CD14-positive monocyte (primary cell): ENCODE measurements at regions not wholly inside any gene's neighbourhood (a gene's known extent, or its start where the extent isn't known, plus 50 kb on each side); places are given as distances from the start of the nearest gene placed in this dataset.

Experiments
- DNase-seq, 3 donors: peaks; one replicate each; pipeline ENCODE4 v3.0.0-alpha.2; 2011 to 2022
- H2AFZ ChIP-seq: 2 replicates; pipeline ENCODE4 v1.6.0; 2012; ENCODE audit warnings: mild to moderate bottlenecking, low read depth, low read length, inconsistent platforms; ENCODE audit not compliant: insufficient read depth, poor library complexity, severe bottlenecking
- H3K27ac ChIP-seq, 2 donors: 1 replicate in 1 of 2; 2 replicates in 1 of 2; pipeline ENCODE4 v1.5.1; 2012 to 2013; ENCODE audit warnings: low read length in 2 of 2, control low read depth in 1 of 2, inconsistent platforms in 1 of 2, low read depth in 1 of 2, mild to moderate bottlenecking in 1 of 2
- H3K27me3 ChIP-seq, 2 donors: one replicate each; pipeline versions ENCODE4 v1.6.0 to v1.6.1; 2011 to 2013; ENCODE audit warnings: low read length in 2 of 2; ENCODE audit not compliant: control insufficient read depth in 2 of 2, insufficient read depth in 2 of 2
- H3K36me3 ChIP-seq, 2 donors: replicated peaks in 1 of 2; 1 replicate in 1 of 2; 2 replicates in 1 of 2; pipeline versions ENCODE4 v1.5.1 to v1.6.1; 2012 to 2013; ENCODE audit warnings: low read length in 2 of 2, control low read depth in 1 of 2, inconsistent platforms in 1 of 2, mild to moderate bottlenecking in 1 of 2; ENCODE audit not compliant: insufficient read depth in 2 of 2, control insufficient read depth in 1 of 2
- H3K4me1 ChIP-seq, 2 donors: 1 replicate in 1 of 2; 2 replicates in 1 of 2; pipeline versions ENCODE4 v1.5.1 to v1.6.1; 2012 to 2013; ENCODE audit warnings: low read length in 2 of 2, control low read depth in 1 of 2, inconsistent platforms in 1 of 2, mild to moderate bottlenecking in 1 of 2, moderate library complexity in 1 of 2; ENCODE audit not compliant: insufficient read depth in 2 of 2, control insufficient read depth in 1 of 2
- H3K4me2 ChIP-seq: replicated peaks from 2 replicates; pipeline ENCODE3; 2012; ENCODE audit warnings: low read length, moderate library complexity, mild to moderate bottlenecking; ENCODE audit not compliant: poor library complexity, severe bottlenecking; ENCODE audit errors: extremely low read depth
- H3K4me3 ChIP-seq, 3 experiments: fragments of 200-600 bp in 1 of 3; sonication (generic) in 1 of 3; replicated peaks in 1 of 3; 1 replicate in 2 of 3; 2 replicates in 1 of 3; pipeline ENCODE4 v1.5.1; 2011 to 2013; ENCODE audit warnings: low read length in 3 of 3, mild to moderate bottlenecking in 3 of 3, control low read depth in 2 of 3, low read depth in 2 of 3, inconsistent platforms in 1 of 3, moderate library complexity in 1 of 3
- H3K79me2 ChIP-seq: 2 replicates; pipeline ENCODE4 v1.6.0; 2012; ENCODE audit warnings: mild to moderate bottlenecking, control low read depth, inconsistent platforms, low read length, moderate library complexity; ENCODE audit not compliant: insufficient read depth
- H3K9ac ChIP-seq: 2 replicates; pipeline ENCODE4 v1.6.0; 2017; ENCODE audit warnings: low read length, mild to moderate bottlenecking; ENCODE audit not compliant: insufficient read depth, poor library complexity, severe bottlenecking
- H3K9me3 ChIP-seq, 2 donors: replicated peaks in 1 of 2; 1 replicate in 1 of 2; 2 replicates in 1 of 2; pipeline versions ENCODE4 v1.5.1 to v1.6.1; 2012 to 2013; ENCODE audit warnings: low read length in 2 of 2, control low read depth in 1 of 2; ENCODE audit not compliant: control insufficient read depth in 1 of 2, insufficient read depth in 1 of 2
- H4K20me1 ChIP-seq: 2 replicates; pipeline ENCODE4 v1.6.0; 2012; ENCODE audit warnings: mild to moderate bottlenecking, low read length, control low read depth, moderate library complexity; ENCODE audit not compliant: insufficient read depth
- H3K27ac Mint-ChIP-seq, 7 donors: one replicate each; pipeline ENCODE4 v1.8.0; 2020; ENCODE audit warnings: mild to moderate bottlenecking in 7 of 7, mixed read lengths in 7 of 7, moderate library complexity in 6 of 7, inconsistent platforms in 2 of 7
- H3K27me3 Mint-ChIP-seq, 3 donors: one replicate each; pipeline ENCODE4 v1.8.0; 2021 to 2022; ENCODE audit warnings: low read depth in 3 of 3, mild to moderate bottlenecking in 3 of 3, mixed read lengths in 3 of 3, moderate library complexity in 3 of 3, inconsistent platforms in 1 of 3
- H3K36me3 Mint-ChIP-seq, 2 donors: one replicate each; pipeline ENCODE4 v1.8.0; 2020; ENCODE audit warnings: mixed read lengths in 2 of 2, inconsistent platforms in 1 of 2, mild to moderate bottlenecking in 1 of 2
- H3K4me1 Mint-ChIP-seq: one replicate; pipeline ENCODE4 v1.8.0; 2020; ENCODE audit warnings: mild to moderate bottlenecking, mixed read lengths
- H3K4me3 Mint-ChIP-seq, 2 donors: one replicate each; pipeline ENCODE4 v1.8.0; 2020; ENCODE audit warnings: mild to moderate bottlenecking in 2 of 2, mixed read lengths in 2 of 2, moderate library complexity in 1 of 2
- H3K9me3 Mint-ChIP-seq, 7 donors: one replicate each; pipeline ENCODE4 v1.8.0; 2020 to 2022; ENCODE audit warnings: mixed read lengths in 7 of 7, mild to moderate bottlenecking in 6 of 7, moderate library complexity in 6 of 7, inconsistent platforms in 2 of 7
- WGBS: methylation state at CpG from one replicate; pipeline ENCODE4 v1.1.5; 2013; ENCODE audit warnings: missing lambda C conversion rate; ENCODE audit not compliant: insufficient coverage; 5-methylcytosine and 5-hydroxymethylcytosine counted together
- intact Hi-C, 2 donors: fragments of 100-400 bp; cut with micrococcal nuclease; formaldehyde crosslinking; loops; one replicate each; pipeline versions ENCODE4 v1.15.0 to v1.15.1; 2023
- TF ChIP-seq, protein P1 (sequence below): fragments of 200-600 bp; IDR thresholded peaks from one replicate; pipeline ENCODE4 v1.8.0; 2022; ENCODE audit warnings: antibody characterized with exemption, mild to moderate bottlenecking

- Histone ChIP-seq H3K9ac (no peak overlapping the region), H3K27me3 (no peaks in the 10 kb centered on the region), H3K27ac (no peak overlapping the region), H3K4me3 (no peak overlapping the region), H4K20me1 (no peaks in the 10 kb centered on the region), H3K79me2 (no peaks in the 10 kb centered on the region), H3K4me2 (no peak overlapping the region), H3K9me3 (peaks cover 0 to 8% of the 10 kb centered on the region in 2 donors), H2AFZ (no peak overlapping the region), H3K36me3 (no peaks in the 10 kb centered on the region), H3K4me1 (no peaks in the 10 kb centered on the region)
- intact Hi-C loops: no loop called here
- Mint-ChIP-seq H3K36me3 (no peaks in the 10 kb centered on the region), H3K9me3 (peaks cover 2 to 23% (median 6%) of the 10 kb centered on the region in 7 donors), H3K27me3 (peaks cover 0 to 2% (median 0%) of the 10 kb centered on the region in 3 donors), H3K4me3 (no peak overlapping the region), H3K27ac (no peak overlapping the region), H3K4me1 (no peaks in the 10 kb centered on the region)
- 83% methylated on average over 3 of the region's 3 CpGs for WGBS
- TF ChIP-seq, protein P1, sequence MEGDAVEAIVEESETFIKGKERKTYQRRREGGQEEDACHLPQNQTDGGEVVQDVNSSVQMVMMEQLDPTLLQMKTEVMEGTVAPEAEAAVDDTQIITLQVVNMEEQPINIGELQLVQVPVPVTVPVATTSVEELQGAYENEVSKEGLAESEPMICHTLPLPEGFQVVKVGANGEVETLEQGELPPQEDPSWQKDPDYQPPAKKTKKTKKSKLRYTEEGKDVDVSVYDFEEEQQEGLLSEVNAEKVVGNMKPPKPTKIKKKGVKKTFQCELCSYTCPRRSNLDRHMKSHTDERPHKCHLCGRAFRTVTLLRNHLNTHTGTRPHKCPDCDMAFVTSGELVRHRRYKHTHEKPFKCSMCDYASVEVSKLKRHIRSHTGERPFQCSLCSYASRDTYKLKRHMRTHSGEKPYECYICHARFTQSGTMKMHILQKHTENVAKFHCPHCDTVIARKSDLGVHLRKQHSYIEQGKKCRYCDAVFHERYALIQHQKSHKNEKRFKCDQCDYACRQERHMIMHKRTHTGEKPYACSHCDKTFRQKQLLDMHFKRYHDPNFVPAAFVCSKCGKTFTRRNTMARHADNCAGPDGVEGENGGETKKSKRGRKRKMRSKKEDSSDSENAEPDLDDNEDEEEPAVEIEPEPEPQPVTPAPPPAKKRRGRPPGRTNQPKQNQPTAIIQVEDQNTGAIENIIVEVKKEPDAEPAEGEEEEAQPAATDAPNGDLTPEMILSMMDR: no peak
- no peak for DNase-seq
Measured at GRCh38 chr9:23220957-23221356, 605.1 kb downstream of the ELAVL2 start.

GRCh38 chr9:23229890-23230317, 596.1 kb downstream of the ELAVL2 start:
- no peaks in the 10 kb centered on the region for H3K36me3 ChIP-seq
- H3K9ac ChIP-seq: no peak overlapping the region
- H3K79me2 ChIP-seq: no peaks in the 10 kb centered on the region
- H3K4me3 Mint-ChIP-seq: no peak overlapping the region
- H3K36me3 Mint-ChIP-seq: no peaks in the 10 kb centered on the region
- TF ChIP-seq, protein P1: no peak
- no peaks in the 10 kb centered on the region for H3K9me3 ChIP-seq
- H3K4me1 Mint-ChIP-seq: no peaks in the 10 kb centered on the region
- H4K20me1 ChIP-seq: no peaks in the 10 kb centered on the region
- H3K4me3 ChIP-seq: no peak overlapping the region
- H3K27ac ChIP-seq: no peak overlapping the region
- no peak overlapping the region for H2AFZ ChIP-seq
- 40% methylated on average over 1 of the region's 6 CpGs for WGBS
- H3K9me3 Mint-ChIP-seq: peaks cover 0 to 9% (median 2%) of the 10 kb centered on the region in 7 donors
- no peaks in the 10 kb centered on the region for H3K27me3 ChIP-seq
- H3K27me3 Mint-ChIP-seq: peaks cover 0 to 2% (median 0%) of the 10 kb centered on the region in 3 donors
- no peaks in the 10 kb centered on the region for H3K4me1 ChIP-seq
- no peak overlapping the region for H3K4me2 ChIP-seq
- no peak for DNase-seq
- intact Hi-C loops: no loop called here
- H3K27ac Mint-ChIP-seq: no peak overlapping the region
